Transverse colon (tissue), 4 donors: ENCODE measurements at regions not wholly inside any gene's neighbourhood (a gene's known extent, or its start where the extent isn't known, plus 50 kb on each side); places are given as distances from the start of the nearest gene placed in this dataset.
A peak's percentile ranks its signal among the peaks of the same experiment; 100 is the strongest.

Experiments used
- DNase-seq: peaks from one replicate; pipeline ENCODE4 v3.0.0-alpha.2; 2019
- H3K27ac ChIP-seq, 4 donors: fragments of 200-600 bp; sonication (generic); 2 replicates each; pipeline ENCODE4 v1.5.1; 2016 to 2018; ENCODE audit warnings: inconsistent platforms in 4 of 4
- H3K27me3 ChIP-seq: fragments of 200-600 bp; sonication (generic); 2 replicates; pipeline ENCODE4 v1.5.1; 2017; ENCODE audit warnings: inconsistent platforms
- H3K36me3 ChIP-seq, 4 donors: fragments of 200-600 bp; sonication (generic); 2 replicates each; pipeline ENCODE4 v1.5.1; 2017 to 2019; ENCODE audit warnings: inconsistent platforms in 4 of 4
- H3K4me1 ChIP-seq, 4 donors: fragments of 200-600 bp; sonication (generic); 2 replicates each; pipeline ENCODE4 v1.5.1; 2017 to 2020; ENCODE audit warnings: inconsistent platforms in 4 of 4
- H3K4me3 ChIP-seq, 4 donors: fragments of 200-600 bp; sonication (generic); 1 replicate in 1 of 4; 2 replicates in 3 of 4; pipeline versions ENCODE4 v1.5.1 to v1.6.1; 2017 to 2019; ENCODE audit warnings: inconsistent platforms in 4 of 4
- H3K9me3 ChIP-seq, 2 donors: fragments of 200-600 bp; sonication (generic); 2 replicates each; pipeline ENCODE4 v1.5.1; 2017 to 2019; ENCODE audit warnings: inconsistent platforms in 2 of 2
- EP300 ChIP-seq: sonication (generic); formaldehyde crosslinking; IDR thresholded peaks from one replicate; pipeline ENCODE4 v1.6.1; 2017; ENCODE audit warnings: antibody characterized with exemption, low read depth
- POLR2A ChIP-seq: fragments of 450-650 bp; IDR thresholded peaks from one replicate; pipeline ENCODE4 v1.6.1; 2016; ENCODE audit warnings: antibody characterized with exemption, mild to moderate bottlenecking, moderate library complexity
- POLR2AphosphoS5 ChIP-seq, 3 donors: sonication (generic); formaldehyde crosslinking; IDR thresholded peaks; one replicate each; pipeline ENCODE4 v1.6.1; 2016; ENCODE audit warnings: antibody characterized with exemption in 3 of 3
- WGBS, 2 donors: methylation state at CpG; one replicate each; pipeline ENCODE4 v1.1.5; 2018; ENCODE audit warnings: low coverage in 1 of 2; 5-methylcytosine and 5-hydroxymethylcytosine counted together
- in situ Hi-C, 4 donors: fragments of 200-750 bp; cut with MboI; loops; one replicate each; pipeline versions ENCODE4 v1.15.0 to v1.15.1; 2017; ENCODE audit warnings: low sequenced_read_pairs in 3 of 4, low pct_ligation_motif_present in 1 of 4, low pct_unique_long_range_greater_than_20kb in 1 of 4
- intact Hi-C: fragments of 100-400 bp; cut with DNase I; formaldehyde crosslinking; loops from one replicate; pipeline ENCODE4 v1.15.1; 2023; ENCODE audit warnings: low total_unique reads
- TF ChIP-seq, protein P1 (sequence below), 5 experiments: fragments of 200-600 bp in 3 of 5; fragments of 450-650 bp in 2 of 5; sonication (generic) in 3 of 5; IDR thresholded peaks; 1 replicate in 2 of 5; 2 replicates in 3 of 5; pipeline ENCODE4 v1.5.1; 2016 to 2017; ENCODE audit warnings: antibody characterized with exemption in 5 of 5, inconsistent platforms in 3 of 5, mild to moderate bottlenecking in 2 of 5, moderate library complexity in 1 of 5

DNA sequence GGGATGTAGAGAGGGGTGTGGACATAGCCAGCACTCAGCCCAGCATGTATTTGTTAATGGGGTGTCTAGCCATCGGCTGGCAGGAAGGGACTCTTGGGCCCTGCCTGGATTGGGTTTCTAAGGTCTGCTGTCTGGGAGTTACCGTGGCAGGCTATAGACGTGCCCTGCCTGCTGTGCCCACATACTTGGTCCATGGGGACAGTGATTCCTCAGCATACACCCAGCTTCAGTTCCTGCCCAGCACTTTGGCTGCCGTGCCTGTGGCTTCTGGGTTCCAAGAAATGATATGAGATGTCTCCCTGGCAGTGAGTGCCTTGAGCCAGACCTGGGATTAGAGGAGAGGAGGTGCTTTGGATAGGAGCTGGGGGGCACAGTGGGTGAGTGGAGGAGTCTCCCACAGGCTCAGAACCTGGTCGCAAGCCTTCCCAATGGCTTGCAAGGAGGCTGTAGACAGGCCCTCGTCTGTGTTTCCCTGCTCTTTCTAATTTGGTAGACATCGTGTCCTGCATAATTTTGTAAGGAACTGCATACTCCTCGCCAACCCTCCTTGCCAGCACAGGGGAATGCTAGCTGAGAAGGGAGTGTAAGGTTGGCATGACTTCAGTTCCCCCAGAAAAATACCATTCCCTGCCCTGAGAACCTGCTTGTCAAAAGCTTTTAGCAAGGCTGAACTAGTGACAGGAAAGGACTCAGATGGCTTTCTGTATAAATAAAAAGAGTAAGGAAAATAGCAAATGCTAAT, 287.9 kb downstream of the ZSWIM6 start:
- in situ Hi-C loops, result no loop called here
- Histone ChIP-seq H3K27ac (no peak overlapping the region), H3K9me3 (no peaks in the 10 kb centered on the region), H3K4me1 (peaks cover 0 to 11% (median 0%) of the 10 kb centered on the region in 4 donors), H3K27me3 (no peaks in the 10 kb centered on the region), H3K4me3 (no peak overlapping the region), H3K36me3 (no peaks in the 10 kb centered on the region)
- DNase-seq, result no peak
- intact Hi-C loops, result no loop called here
- TF ChIP-seq, protein P1, sequence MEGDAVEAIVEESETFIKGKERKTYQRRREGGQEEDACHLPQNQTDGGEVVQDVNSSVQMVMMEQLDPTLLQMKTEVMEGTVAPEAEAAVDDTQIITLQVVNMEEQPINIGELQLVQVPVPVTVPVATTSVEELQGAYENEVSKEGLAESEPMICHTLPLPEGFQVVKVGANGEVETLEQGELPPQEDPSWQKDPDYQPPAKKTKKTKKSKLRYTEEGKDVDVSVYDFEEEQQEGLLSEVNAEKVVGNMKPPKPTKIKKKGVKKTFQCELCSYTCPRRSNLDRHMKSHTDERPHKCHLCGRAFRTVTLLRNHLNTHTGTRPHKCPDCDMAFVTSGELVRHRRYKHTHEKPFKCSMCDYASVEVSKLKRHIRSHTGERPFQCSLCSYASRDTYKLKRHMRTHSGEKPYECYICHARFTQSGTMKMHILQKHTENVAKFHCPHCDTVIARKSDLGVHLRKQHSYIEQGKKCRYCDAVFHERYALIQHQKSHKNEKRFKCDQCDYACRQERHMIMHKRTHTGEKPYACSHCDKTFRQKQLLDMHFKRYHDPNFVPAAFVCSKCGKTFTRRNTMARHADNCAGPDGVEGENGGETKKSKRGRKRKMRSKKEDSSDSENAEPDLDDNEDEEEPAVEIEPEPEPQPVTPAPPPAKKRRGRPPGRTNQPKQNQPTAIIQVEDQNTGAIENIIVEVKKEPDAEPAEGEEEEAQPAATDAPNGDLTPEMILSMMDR (IDR thresholded peaks at IDR 0.05), result no peak
- no peak for TF ChIP-seq EP300
- TF ChIP-seq POLR2A, result no peak
- WGBS, 2 donors, result 83% methylated on average over 8 of the region's 8 CpGs; no CpG with 5 or more reads in 1 of the 2 donors

DNA sequence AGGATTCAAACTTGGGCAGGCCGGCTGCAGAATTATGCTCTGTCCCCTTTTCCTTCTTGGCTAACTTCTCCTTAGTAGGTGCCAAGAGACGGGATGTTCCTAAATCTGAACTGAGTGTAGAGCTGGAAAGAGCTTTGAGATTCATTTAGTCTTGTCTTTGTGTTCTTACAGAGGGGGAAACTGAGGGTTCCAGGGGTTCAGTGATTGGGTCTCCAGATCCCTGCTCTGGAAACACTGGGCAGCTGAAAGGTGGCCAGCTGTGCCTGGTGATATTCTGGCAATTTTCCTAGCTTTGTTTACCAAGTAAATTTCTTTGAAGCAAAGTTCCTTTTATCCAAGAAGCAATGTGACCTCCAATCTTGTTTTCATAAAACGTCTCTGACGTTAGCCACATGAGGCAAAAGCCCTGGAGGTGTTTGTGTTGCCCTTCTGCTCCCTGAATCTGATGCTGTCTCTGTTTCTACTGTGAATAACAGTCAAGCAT, 288.7 kb downstream of the ZSWIM6 start:
- no peaks in the 10 kb centered on the region for H3K36me3 ChIP-seq
- H3K4me1 ChIP-seq, result peaks cover 0 to 19% (median 7%) of the 10 kb centered on the region in 4 donors
- no peak overlapping the region for H3K4me3 ChIP-seq
- no peak for DNase-seq
- WGBS, 2 donors, result 30 to 49% methylated on average over 2 to 4 of the region's 4 CpGs
- H3K9me3 ChIP-seq, result no peaks in the 10 kb centered on the region
- TF ChIP-seq POLR2AphosphoS5 (IDR thresholded peaks at IDR 0.05) (no peak), EP300 (no peak), POLR2A (no peak)
- TF ChIP-seq, protein P1 (IDR thresholded peaks at IDR 0.05), result no peak
- no peaks in the 10 kb centered on the region for H3K27me3 ChIP-seq
- in situ Hi-C loops (no loop called here), intact Hi-C loops (no loop called here)
- peak overlapping the region in 1 of 4 donors; percentile 18 for H3K27ac ChIP-seq

DNA sequence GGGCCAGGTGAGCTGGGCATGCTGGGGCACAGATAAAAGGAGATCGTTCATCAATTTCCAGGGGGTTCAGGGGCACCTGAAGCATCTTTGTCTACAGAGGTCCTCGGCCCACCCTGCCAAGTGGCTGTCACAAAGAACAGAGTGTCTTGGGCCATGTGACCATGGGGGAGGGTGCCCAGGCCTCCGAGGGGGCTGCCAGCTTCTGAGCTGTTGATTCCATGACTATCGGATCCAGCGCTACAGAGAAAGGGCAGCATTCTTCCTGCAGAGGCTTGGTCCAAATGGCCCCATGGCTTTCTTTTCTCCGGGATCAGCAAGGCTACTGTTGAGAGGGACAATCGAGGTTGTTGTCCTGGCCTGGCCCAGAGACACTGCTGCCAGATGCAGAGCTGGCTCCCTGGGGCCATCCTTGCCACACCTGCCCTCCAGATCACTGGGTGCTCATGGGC, 289.2 kb downstream of the ZSWIM6 start:
- intact Hi-C loops (no loop called here), in situ Hi-C loops (no loop called here)
- H3K4me3 ChIP-seq, result no peak overlapping the region
- no peaks in the 10 kb centered on the region for H3K27me3 ChIP-seq
- WGBS, 2 donors, result 91% methylated on average over 6 of the region's 7 CpGs; no CpG with 5 or more reads in 1 of the 2 donors
- DNase-seq, result no peak
- H3K9me3 ChIP-seq, result no peaks in the 10 kb centered on the region
- H3K36me3 ChIP-seq, result no peaks in the 10 kb centered on the region
- H3K27ac ChIP-seq, result peak overlapping the region in 1 of 4 donors; percentile 18
- no peak for TF ChIP-seq POLR2AphosphoS5 (IDR thresholded peaks at IDR 0.05)
- TF ChIP-seq, protein P1 (IDR thresholded peaks at IDR 0.05), result no peak
- TF ChIP-seq POLR2A, result no peak
- no peak for TF ChIP-seq EP300
- H3K4me1 ChIP-seq, result peaks cover 0 to 20% (median 9%) of the 10 kb centered on the region in 4 donors

DNA sequence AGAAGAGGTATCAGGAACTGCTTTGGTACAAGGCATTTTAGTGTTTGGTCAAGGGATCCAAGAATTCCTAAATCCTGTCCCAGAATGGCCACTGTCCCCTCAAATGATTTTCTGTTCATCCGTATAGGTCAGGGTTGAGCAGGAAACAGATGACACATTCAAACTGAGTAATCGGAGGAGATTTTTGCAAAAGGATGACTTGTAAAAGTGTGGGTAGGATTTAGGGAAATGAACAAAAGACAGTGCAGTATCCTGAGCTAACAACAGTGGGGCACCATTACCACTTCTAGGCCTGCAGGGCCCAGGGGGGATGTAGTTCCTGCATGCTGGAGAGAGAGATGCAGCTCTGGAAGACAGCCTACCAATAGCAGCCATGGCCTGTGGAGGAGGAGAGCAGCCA, 290.1 kb downstream of the ZSWIM6 start:
- Histone ChIP-seq H3K4me3 (no peak overlapping the region), H3K27ac (peak overlapping the region in 1 of 4 donors; percentile 14), H3K36me3 (no peaks in the 10 kb centered on the region), H3K9me3 (no peaks in the 10 kb centered on the region), H3K27me3 (no peaks in the 10 kb centered on the region), H3K4me1 (peaks cover 0 to 24% (median 11%) of the 10 kb centered on the region in 4 donors)
- in situ Hi-C loops, result no loop called here
- DNase-seq, result no peak
- intact Hi-C loops, result no loop called here
- WGBS, 2 donors, result 80 to 93% methylated on average over 2 of the region's 2 CpGs
- TF ChIP-seq POLR2A (no peak), EP300 (no peak), POLR2AphosphoS5 (IDR thresholded peaks at IDR 0.05) (no peak)
- TF ChIP-seq, protein P1 (IDR thresholded peaks at IDR 0.05), result no peak
